GM21723 (cell line): ENCODE measurements at regions not wholly inside any gene's neighbourhood (a gene's known extent, or its start where the extent isn't known, plus 50 kb on each side); places are given as distances from the start of the nearest gene placed in this dataset.
"Not testable (repeated sequence)": the region's sequence is repeated elsewhere in the genome, so short reads cannot be mapped to it uniquely, and the experiment has no call there.

Experiments
- ATAC-seq: cut with Tn5 transposase; IDR thresholded peaks from one replicate; pipeline ENCODE4 v1.9.1; 2021; ENCODE audit warnings: mild to moderate bottlenecking, moderate library complexity; ENCODE audit not compliant: unreplicated experiment

DNA sequence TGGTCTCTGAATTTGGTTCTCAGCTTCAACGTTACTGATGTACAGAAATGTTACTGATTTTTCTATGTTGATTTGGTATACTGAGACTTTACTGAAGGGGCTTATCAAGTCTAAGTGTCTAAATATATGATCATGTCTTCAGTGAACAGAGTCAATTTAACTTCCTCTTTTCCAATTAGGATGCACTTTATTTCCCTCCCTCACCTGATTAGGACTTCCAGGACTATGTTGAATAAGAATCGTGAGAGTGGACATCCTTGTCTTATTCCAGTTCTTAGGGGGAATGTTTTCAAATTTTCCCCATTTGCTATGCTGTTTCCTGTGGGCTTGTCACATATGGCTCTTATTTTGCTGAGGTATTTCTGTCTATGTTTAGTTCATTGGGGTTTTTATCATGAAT, 349.5 kb downstream of the PRR16 start:
- ATAC-seq, result no peak

DNA sequence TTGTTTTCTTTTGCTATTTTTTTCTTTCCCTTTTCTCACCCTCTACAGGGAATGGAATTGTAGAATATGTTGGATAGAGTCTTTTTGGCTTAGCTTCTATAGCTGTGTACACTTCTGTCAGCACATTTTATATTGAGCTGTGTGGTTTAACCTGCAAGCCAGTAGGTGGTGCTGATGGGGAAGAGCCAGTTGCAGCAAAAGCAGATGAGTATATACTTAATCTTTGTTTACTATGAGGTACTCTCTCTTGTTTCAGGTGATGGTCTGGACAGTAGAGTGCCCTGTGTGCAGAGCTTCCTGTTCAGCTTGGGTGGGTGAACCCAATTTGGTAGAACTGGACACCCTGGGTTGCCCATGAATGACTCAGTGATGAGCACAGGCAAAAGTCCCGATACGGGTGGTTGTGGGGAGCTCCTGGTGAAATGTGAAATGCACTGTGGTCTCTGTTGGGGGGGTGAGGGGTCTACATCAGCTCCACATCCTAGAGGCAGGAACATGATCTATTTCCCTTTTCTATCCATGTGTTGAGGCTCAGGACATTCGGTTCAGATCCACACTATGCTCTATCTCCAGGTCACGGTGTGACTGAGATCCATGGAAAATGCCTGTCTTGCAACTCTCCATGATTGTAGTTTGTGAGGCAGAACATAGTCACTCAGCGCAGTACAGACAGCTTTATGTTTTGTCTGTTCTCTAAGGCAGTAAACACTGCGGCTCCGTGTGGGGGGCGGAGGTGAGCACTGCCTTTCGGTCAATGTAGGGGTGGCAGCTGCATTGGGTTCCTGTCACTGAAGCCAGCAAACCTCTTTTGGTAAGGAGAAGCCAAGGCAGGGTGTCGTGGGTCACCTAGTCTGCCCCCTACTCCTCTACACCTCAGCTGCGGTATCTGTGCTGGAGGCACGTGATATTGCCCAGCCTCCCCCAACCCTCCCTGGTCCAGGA, 353.2 kb downstream of the PRR16 start:
- ATAC-seq, result no peak

GRCh38 chr5:120818128-120818527, 354.0 kb downstream of the PRR16 start:
- no peak for ATAC-seq

GRCh38 chr5:120823328-120823727, 359.2 kb downstream of the PRR16 start:
- no peak for ATAC-seq

- ATAC-seq, result not testable (repeated sequence)
These were observed 367.5 kb downstream of the PRR16 start for GRCh38 chr5:120831646-120832045.

GRCh38 chr5:120841830-120842229, 377.7 kb downstream of the PRR16 start:
- no peak for ATAC-seq

DNA sequence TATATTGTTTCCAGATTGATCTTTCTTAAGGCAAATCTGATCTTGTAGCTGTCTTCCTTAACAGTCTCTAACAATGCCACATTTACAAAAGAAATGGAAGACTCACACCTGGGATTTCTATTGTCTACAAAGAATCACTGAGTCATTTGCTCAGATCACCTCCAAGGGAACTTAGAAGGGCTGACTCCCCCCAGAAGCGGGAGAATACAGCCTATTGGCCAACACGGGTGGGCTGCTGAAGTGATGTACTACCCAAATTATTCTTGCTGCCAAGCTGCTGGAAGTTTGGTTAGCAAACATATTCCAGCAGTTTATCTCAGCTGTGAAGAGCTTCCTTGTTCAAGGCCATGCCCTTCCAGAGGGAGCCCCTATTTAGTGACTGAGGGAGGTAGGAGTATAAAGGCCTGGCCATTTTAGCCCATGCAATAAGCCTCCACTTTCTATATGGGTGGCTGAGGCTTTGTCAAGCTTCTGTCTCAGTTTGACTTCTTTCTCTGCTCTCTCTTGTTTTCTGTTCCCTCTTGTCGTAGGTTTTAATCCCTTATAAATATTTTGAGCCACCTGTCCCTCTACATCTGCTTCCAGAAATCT, 379.4 kb downstream of the PRR16 start:
- ATAC-seq, result no peak

DNA sequence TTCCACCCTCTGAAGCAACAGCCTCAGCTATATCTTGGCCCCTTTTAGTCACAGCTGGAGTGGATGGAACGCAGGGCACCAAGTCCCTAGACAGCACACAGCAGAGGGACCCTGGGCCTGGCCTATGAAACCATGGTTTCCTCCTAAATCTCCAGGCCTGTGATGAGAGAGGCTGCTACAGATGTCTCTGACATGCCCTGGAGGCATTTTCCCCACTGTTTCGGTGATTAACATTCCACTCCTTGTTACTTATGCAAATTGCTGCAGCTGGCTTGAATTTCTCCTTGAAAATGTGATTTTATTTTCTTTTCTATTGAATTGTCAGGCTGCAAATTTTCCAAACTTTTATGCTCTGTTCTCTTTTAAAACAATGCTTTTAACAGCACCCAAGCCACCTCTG, 384.8 kb downstream of the PRR16 start:
- no peak for ATAC-seq

GRCh38 chr5:120852222-120852860, 388.2 kb downstream of the PRR16 start:
- ATAC-seq, result no peak

DNA sequence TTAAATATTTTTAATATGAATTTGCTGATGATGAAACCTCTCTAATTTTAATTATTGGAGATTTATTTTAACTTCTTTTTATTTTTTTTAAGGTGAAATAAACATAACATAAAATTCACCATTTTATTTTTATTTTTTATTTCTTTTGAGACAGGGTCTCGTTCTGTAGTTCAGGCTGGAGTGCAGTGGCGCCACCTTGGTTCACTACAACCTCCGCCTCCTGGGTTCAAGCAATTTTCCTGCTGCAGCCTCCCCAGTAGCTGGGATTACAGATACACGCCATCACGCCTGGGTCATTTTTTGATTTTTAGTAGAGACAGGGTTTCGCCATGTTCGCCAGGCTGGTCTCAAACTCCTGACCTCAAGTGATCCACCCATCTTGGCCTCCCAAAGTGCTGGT, 402.9 kb downstream of the PRR16 start:
- ATAC-seq, result no peak

GRCh38 chr5:120869831-120870230, 405.7 kb downstream of the PRR16 start:
- no peak for ATAC-seq

GRCh38 chr5:120872297-120872696, 408.2 kb downstream of the PRR16 start:
- ATAC-seq, result no peak

DNA sequence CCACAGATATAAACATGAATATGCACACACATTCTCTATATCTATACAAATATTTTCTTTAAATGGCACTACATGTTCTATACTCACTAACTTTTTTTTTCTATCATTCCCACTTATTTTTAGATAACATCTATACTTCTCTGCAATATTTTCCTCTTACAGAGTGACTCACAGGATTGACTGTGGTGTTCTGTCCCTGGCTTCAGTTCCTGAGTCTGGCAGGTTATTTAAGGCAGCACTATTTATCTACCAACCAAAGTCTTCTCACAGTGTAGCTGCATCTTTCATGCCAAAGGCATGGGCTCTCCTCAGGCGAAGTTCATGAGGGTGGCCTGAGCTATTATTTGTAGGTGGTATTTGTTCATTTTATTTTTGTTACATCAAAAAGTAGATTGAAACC, 409.0 kb downstream of the PRR16 start:
- ATAC-seq, result no peak

- ATAC-seq, result no peak
These were observed 410.2 kb downstream of the PRR16 start for GRCh38 chr5:120874081-120874862.

GRCh38 chr5:120882038-120882775, 418.1 kb downstream of the PRR16 start:
- no peak for ATAC-seq

- ATAC-seq, result no peak
These were observed 422.3 kb downstream of the PRR16 start for GRCh38 chr5:120886351-120886860.

- ATAC-seq, result no peak
These were observed 431.6 kb downstream of the PRR16 start for GRCh38 chr5:120895660-120896059.

- no peak for ATAC-seq
These were observed 437.1 kb downstream of the PRR16 start for GRCh38 chr5:120901199-120901598.

GRCh38 chr5:120907953-120908352, 443.9 kb downstream of the PRR16 start:
- ATAC-seq, result no peak

DNA sequence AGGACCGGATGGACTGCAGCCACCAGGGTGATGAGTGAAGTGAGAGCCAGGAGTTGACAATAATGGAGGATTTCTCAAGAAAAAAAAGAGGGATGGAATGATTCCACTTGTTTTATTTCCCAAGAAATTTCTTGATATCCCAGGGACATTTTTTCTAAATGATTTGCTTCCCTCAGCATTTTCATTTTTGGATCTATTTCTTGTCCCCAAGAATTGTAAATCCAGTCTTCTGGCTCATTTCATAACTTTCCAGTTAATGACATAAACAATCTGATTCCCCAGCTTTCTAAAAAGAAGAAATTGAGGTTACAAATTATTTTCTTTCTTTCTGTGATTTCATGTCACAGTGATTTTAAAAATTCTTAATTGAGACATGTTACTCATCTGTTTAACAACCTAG, 446.5 kb downstream of the PRR16 start:
- no peak for ATAC-seq
